ENCODE measurements at regions not wholly inside any gene's neighbourhood (a gene's known extent, or its start where the extent isn't known, plus 50 kb on each side); places are given as distances from the start of the nearest gene placed in this dataset.

- no peak overlapping the region for H3K4me3 ChIP-seq (ENCODE audit: low read depth, low read length)
- no peak for TF ChIP-seq CTCF (IDR thresholded peaks at IDR 0.05; ENCODE audit: low read depth, low read length)
- no peaks in the 10 kb centered on the region for H3K36me3 ChIP-seq
- no peak overlapping the region for H3K27ac ChIP-seq
- H3K27me3 ChIP-seq (ENCODE audit: insufficient read depth, low read depth, severe bottlenecking): no peaks in the 10 kb centered on the region
- no peak for DNase-seq
- H3K9me3 ChIP-seq (ENCODE audit: severe bottlenecking): peaks cover 4% of the 10 kb centered on the region
Observed at GRCh38 chr1:4416189-4416588, 238.2 kb upstream of the AJAP1 start.

- H3K27ac ChIP-seq: no peak overlapping the region
- DNase-seq: no peak
- no peak overlapping the region for H3K4me3 ChIP-seq (ENCODE audit: low read depth, low read length)
- H3K36me3 ChIP-seq: no peaks in the 10 kb centered on the region
- peaks cover 4% of the 10 kb centered on the region for H3K9me3 ChIP-seq (ENCODE audit: severe bottlenecking)
- TF ChIP-seq CTCF (IDR thresholded peaks at IDR 0.05; ENCODE audit: low read depth, low read length): no peak
- no peaks in the 10 kb centered on the region for H3K27me3 ChIP-seq (ENCODE audit: insufficient read depth, low read depth, severe bottlenecking)
Observed at GRCh38 chr1:4418021-4418420, 236.4 kb upstream of the AJAP1 start.

- no peak for TF ChIP-seq CTCF (IDR thresholded peaks at IDR 0.05; ENCODE audit: low read depth, low read length)
- Histone ChIP-seq H3K9me3 (ENCODE audit: severe bottlenecking) (peaks cover 4% of the 10 kb centered on the region), H3K36me3 (no peaks in the 10 kb centered on the region), H3K4me3 (ENCODE audit: low read depth, low read length) (no peak overlapping the region), H3K27ac (no peak overlapping the region), H3K27me3 (ENCODE audit: insufficient read depth, low read depth, severe bottlenecking) (no peaks in the 10 kb centered on the region)
- no peak for DNase-seq
Observed at GRCh38 chr1:4421986-4422385, 232.4 kb upstream of the AJAP1 start.

GRCh38 chr1:4422504-4423289 is 231.7 kb upstream of the AJAP1 start:
- Histone ChIP-seq H3K27ac (no peak overlapping the region), H3K9me3 (ENCODE audit: severe bottlenecking) (peaks cover 4% of the 10 kb centered on the region), H3K4me3 (ENCODE audit: low read depth, low read length) (no peak overlapping the region), H3K27me3 (ENCODE audit: insufficient read depth, low read depth, severe bottlenecking) (no peaks in the 10 kb centered on the region), H3K36me3 (no peaks in the 10 kb centered on the region)
- TF ChIP-seq CTCF (IDR thresholded peaks at IDR 0.05; ENCODE audit: low read depth, low read length): peak; percentile 38; the same call in 1 of the 2 replicates
- DNase-seq: no peak

- no peak for TF ChIP-seq CTCF (IDR thresholded peaks at IDR 0.05; ENCODE audit: low read depth, low read length)
- Histone ChIP-seq H3K4me3 (ENCODE audit: low read depth, low read length) (no peak overlapping the region), H3K9me3 (ENCODE audit: severe bottlenecking) (no peaks in the 10 kb centered on the region)
Observed at GRCh38 chr1:4424254-4424653, 230.2 kb upstream of the AJAP1 start.

GRCh38 chr1:4424766-4425165 is 229.6 kb upstream of the AJAP1 start:
- no peaks in the 10 kb centered on the region for H3K27me3 ChIP-seq (ENCODE audit: insufficient read depth, low read depth, severe bottlenecking)
- no peak for TF ChIP-seq CTCF (IDR thresholded peaks at IDR 0.05; ENCODE audit: low read depth, low read length)

More at GRCh38 chr1:4424254-4424653, 230.2 kb upstream of the AJAP1 start:
- H3K36me3 ChIP-seq: no peaks in the 10 kb centered on the region
- no peak for DNase-seq
- no peaks in the 10 kb centered on the region for H3K27me3 ChIP-seq (ENCODE audit: insufficient read depth, low read depth, severe bottlenecking)
- no peak overlapping the region for H3K27ac ChIP-seq

More at GRCh38 chr1:4424766-4425165, 229.6 kb upstream of the AJAP1 start:
- DNase-seq: no peak
- Histone ChIP-seq H3K4me3 (ENCODE audit: low read depth, low read length) (no peak overlapping the region), H3K27ac (no peak overlapping the region), H3K9me3 (ENCODE audit: severe bottlenecking) (no peaks in the 10 kb centered on the region), H3K36me3 (no peaks in the 10 kb centered on the region)
